ENCODE measurements at regions not wholly inside any gene's neighbourhood (a gene's known extent, or its start where the extent isn't known, plus 50 kb on each side); places are given as distances from the start of the nearest gene placed in this dataset.
A peak's percentile ranks its signal among the peaks of the same experiment; 100 is the strongest.
"Not testable (repeated sequence)": the region's sequence is repeated elsewhere in the genome, so short reads cannot be mapped to it uniquely, and the experiment has no call there.

- DNase-seq (ENCODE audit: low read depth) = no peak
Measured at GRCh38 chr15:35929740-35930444, 383.9 kb upstream of the DPH6 start.

GRCh38 chr15:35931799-35932341, 385.9 kb upstream of the DPH6 start:
- DNase-seq (ENCODE audit: low read depth) = no peak

- no peak for DNase-seq (ENCODE audit: low read depth)
Measured at GRCh38 chr15:35932531-35932930, 386.6 kb upstream of the DPH6 start.

GRCh38 chr15:35933531-35933930, 387.6 kb upstream of the DPH6 start:
- DNase-seq (ENCODE audit: low read depth) = no peak

GRCh38 chr15:35934383-35935049, 388.6 kb upstream of the DPH6 start:
- DNase-seq (ENCODE audit: low read depth) = no peak

GRCh38 chr15:35936284-35936683, 390.3 kb upstream of the DPH6 start:
- DNase-seq (ENCODE audit: low read depth) = no peak

GRCh38 chr15:35937380-35937779, 391.4 kb upstream of the DPH6 start:
- DNase-seq (ENCODE audit: low read depth) = no peak

GRCh38 chr15:35944945-35945585, 399.1 kb upstream of the DPH6 start:
- DNase-seq (ENCODE audit: low read depth) = no peak

- DNase-seq (ENCODE audit: low read depth) = no peak
Measured at GRCh38 chr15:35953424-35953823, 407.5 kb upstream of the DPH6 start.

GRCh38 chr15:35956056-35956455, 410.1 kb upstream of the DPH6 start:
- DNase-seq (ENCODE audit: low read depth) = no peak

- DNase-seq (ENCODE audit: low read depth) = no peak
Measured at GRCh38 chr15:35958021-35958420, 412.1 kb upstream of the DPH6 start.

GRCh38 chr15:35958975-35959374, 413.0 kb upstream of the DPH6 start:
- no peak for DNase-seq (ENCODE audit: low read depth)

GRCh38 chr15:35963326-35963725, 417.4 kb upstream of the DPH6 start:
- no peak for DNase-seq (ENCODE audit: low read depth)

GRCh38 chr15:35966781-35967180, 420.8 kb upstream of the DPH6 start:
- no peak for DNase-seq (ENCODE audit: low read depth)

GRCh38 chr15:35967968-35968367, 422.0 kb upstream of the DPH6 start:
- DNase-seq (ENCODE audit: low read depth) = not testable (repeated sequence)

GRCh38 chr15:35973029-35973428, 427.1 kb upstream of the DPH6 start:
- no peak for DNase-seq (ENCODE audit: low read depth)

- DNase-seq (ENCODE audit: low read depth) = no peak
Measured at GRCh38 chr15:35974052-35974451, 428.1 kb upstream of the DPH6 start.

- DNase-seq (ENCODE audit: low read depth) = no peak
Measured at GRCh38 chr15:35975941-35976340, 430.0 kb upstream of the DPH6 start.

- DNase-seq (ENCODE audit: low read depth) = no peak
Measured at GRCh38 chr15:35979608-35980007, 433.6 kb upstream of the DPH6 start.

GRCh38 chr15:35980719-35981118, 434.8 kb upstream of the DPH6 start:
- DNase-seq (ENCODE audit: low read depth) = peak; percentile 4

- DNase-seq (ENCODE audit: low read depth) = no peak
Measured at GRCh38 chr15:35986191-35986721, 440.3 kb upstream of the DPH6 start.

- no peak for DNase-seq (ENCODE audit: low read depth)
Measured at GRCh38 chr15:35987056-35987455, 441.1 kb upstream of the DPH6 start.

GRCh38 chr15:35991386-35991785, 445.4 kb upstream of the DPH6 start:
- no peak for DNase-seq (ENCODE audit: low read depth)

All from HS-5 (cell line).